Loucy (cell line): ENCODE measurements at regions not wholly inside any gene's neighbourhood (a gene's known extent, or its start where the extent isn't known, plus 50 kb on each side); places are given as distances from the start of the nearest gene placed in this dataset.
"Not testable (repeated sequence)": the region's sequence is repeated elsewhere in the genome, so short reads cannot be mapped to it uniquely, and the experiment has no call there.

Source experiments
- H2AFZ ChIP-seq: fragments of 200-600 bp; sonication (generic); 2 replicates; pipeline ENCODE4 v1.6.0; 2016; ENCODE audit warnings: antibody characterized with exemption, mild to moderate bottlenecking, low read length, moderate library complexity
- H3F3A ChIP-seq: fragments of 200-600 bp; 2 replicates; pipeline ENCODE4 v1.6.0; 2016; ENCODE audit warnings: antibody characterized with exemption, low read depth, mild to moderate bottlenecking
- H3K27me3 ChIP-seq: fragments of 200-600 bp; sonication (generic); 2 replicates; pipeline ENCODE4 v1.6.1; 2014; ENCODE audit warnings: low read length, mild to moderate bottlenecking; ENCODE audit not compliant: insufficient read depth, poor library complexity, severe bottlenecking
- H3K36me3 ChIP-seq: fragments of 200-600 bp; sonication (generic); 2 replicates; pipeline ENCODE4 v1.6.1; 2016; ENCODE audit warnings: low read length; ENCODE audit not compliant: insufficient read depth
- H3K4me1 ChIP-seq: fragments of 200-600 bp; sonication (generic); 2 replicates; pipeline ENCODE4 v1.5.1; 2014; ENCODE audit warnings: low read length, mild to moderate bottlenecking; ENCODE audit not compliant: insufficient read depth, poor library complexity, severe bottlenecking
- H3K4me2 ChIP-seq: fragments of 200-600 bp; sonication (generic); 2 replicates; pipeline ENCODE4 v1.6.0; 2014; ENCODE audit warnings: antibody characterized with exemption, low read length, low read depth, mild to moderate bottlenecking; ENCODE audit not compliant: poor library complexity, severe bottlenecking
- H3K4me3 ChIP-seq: fragments of 200-600 bp; sonication (generic); 2 replicates; pipeline ENCODE4 v1.5.1; 2014; ENCODE audit warnings: low read length, mild to moderate bottlenecking, mixed read lengths; ENCODE audit not compliant: poor library complexity, severe bottlenecking
- H3K79me2 ChIP-seq: fragments of 200-600 bp; sonication (generic); 2 replicates; pipeline ENCODE4 v1.6.1; 2014; ENCODE audit warnings: low read length; ENCODE audit not compliant: insufficient read depth
- H3K9ac ChIP-seq: fragments of 200-600 bp; sonication (generic); 2 replicates; pipeline ENCODE4 v1.6.0; 2014; ENCODE audit warnings: mild to moderate bottlenecking, low read depth, low read length, moderate library complexity; ENCODE audit not compliant: poor library complexity, severe bottlenecking
- H3K9me2 ChIP-seq: fragments of 200-600 bp; sonication (generic); replicated peaks from 2 replicates; pipeline ENCODE4 v1.6.1; 2016; ENCODE audit warnings: low read depth, low read length, mixed read lengths
- H3K9me3 ChIP-seq: fragments of 200-600 bp; sonication (generic); 2 replicates; pipeline ENCODE4 v1.6.1; 2014; ENCODE audit warnings: mild to moderate bottlenecking, antibody characterized with exemption, low read length, low read depth; ENCODE audit not compliant: insufficient read depth
- H4K20me1 ChIP-seq: fragments of 200-600 bp; sonication (generic); 2 replicates; pipeline ENCODE4 v1.6.0; 2014; ENCODE audit warnings: antibody characterized with exemption, low read length, mild to moderate bottlenecking; ENCODE audit not compliant: insufficient read depth, poor library complexity, severe bottlenecking
- EZH2phosphoT487 ChIP-seq: fragments of 200-600 bp; IDR thresholded peaks from 2 replicates; pipeline ENCODE4 v1.6.1; 2018; ENCODE audit warnings: antibody characterized with exemption, mild to moderate bottlenecking, moderate library complexity, borderline replicate concordance
- TF ChIP-seq, protein P1 (sequence below): fragments of 200-600 bp; sonication (generic); conservative IDR thresholded peaks from 2 replicates; pipeline ENCODE4 v1.5.1; 2014; ENCODE audit warnings: mild to moderate bottlenecking, antibody characterized with exemption, low read length

- H3K79me2 ChIP-seq: no peaks in the 10 kb centered on the region
- no peaks in the 10 kb centered on the region for H3K36me3 ChIP-seq
- no peak overlapping the region for H3K4me2 ChIP-seq
- TF ChIP-seq, protein P1, sequence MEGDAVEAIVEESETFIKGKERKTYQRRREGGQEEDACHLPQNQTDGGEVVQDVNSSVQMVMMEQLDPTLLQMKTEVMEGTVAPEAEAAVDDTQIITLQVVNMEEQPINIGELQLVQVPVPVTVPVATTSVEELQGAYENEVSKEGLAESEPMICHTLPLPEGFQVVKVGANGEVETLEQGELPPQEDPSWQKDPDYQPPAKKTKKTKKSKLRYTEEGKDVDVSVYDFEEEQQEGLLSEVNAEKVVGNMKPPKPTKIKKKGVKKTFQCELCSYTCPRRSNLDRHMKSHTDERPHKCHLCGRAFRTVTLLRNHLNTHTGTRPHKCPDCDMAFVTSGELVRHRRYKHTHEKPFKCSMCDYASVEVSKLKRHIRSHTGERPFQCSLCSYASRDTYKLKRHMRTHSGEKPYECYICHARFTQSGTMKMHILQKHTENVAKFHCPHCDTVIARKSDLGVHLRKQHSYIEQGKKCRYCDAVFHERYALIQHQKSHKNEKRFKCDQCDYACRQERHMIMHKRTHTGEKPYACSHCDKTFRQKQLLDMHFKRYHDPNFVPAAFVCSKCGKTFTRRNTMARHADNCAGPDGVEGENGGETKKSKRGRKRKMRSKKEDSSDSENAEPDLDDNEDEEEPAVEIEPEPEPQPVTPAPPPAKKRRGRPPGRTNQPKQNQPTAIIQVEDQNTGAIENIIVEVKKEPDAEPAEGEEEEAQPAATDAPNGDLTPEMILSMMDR: no peak
- no peak for TF ChIP-seq EZH2phosphoT487
- H3K9me3 ChIP-seq: no peaks in the 10 kb centered on the region
- no peaks in the 10 kb centered on the region for H4K20me1 ChIP-seq
- no peaks in the 10 kb centered on the region for H3K27me3 ChIP-seq
- no peaks in the 10 kb centered on the region for H3F3A ChIP-seq
- no peak overlapping the region for H3K4me3 ChIP-seq
- no peak overlapping the region for H3K9ac ChIP-seq
- H3K9me2 ChIP-seq: no peaks in the 10 kb centered on the region
- H2AFZ ChIP-seq: no peak overlapping the region
- no peaks in the 10 kb centered on the region for H3K4me1 ChIP-seq
These were observed 458.7 kb upstream of the BRINP3 start for GRCh38 chr1:190936337-190936736.

DNA sequence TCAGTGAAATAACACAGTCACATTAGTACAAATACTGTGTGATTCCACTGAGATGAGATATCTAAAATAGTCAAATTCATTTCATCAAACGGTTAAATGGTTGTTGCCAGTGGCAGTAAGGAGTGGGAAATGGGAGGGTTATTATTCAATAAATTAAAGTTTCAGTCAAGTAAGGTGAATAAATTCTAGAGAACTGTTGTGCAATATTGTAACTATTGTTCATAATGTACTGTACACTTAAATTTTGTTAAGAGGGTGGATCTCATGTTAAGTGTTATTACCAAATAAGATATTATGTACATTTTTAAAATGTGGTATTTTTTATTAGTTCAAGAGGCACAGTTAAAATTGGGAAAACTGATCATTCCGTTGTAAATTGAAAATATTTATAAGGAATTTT, 463.3 kb upstream of the BRINP3 start:
- Histone ChIP-seq H2AFZ (no peak overlapping the region), H3K9me2 (no peaks in the 10 kb centered on the region), H3K9me3 (no peaks in the 10 kb centered on the region), H3K36me3 (no peaks in the 10 kb centered on the region), H3F3A (no peaks in the 10 kb centered on the region), H3K9ac (no peak overlapping the region), H3K79me2 (no peaks in the 10 kb centered on the region), H3K4me2 (no peak overlapping the region), H3K4me3 (no peak overlapping the region), H3K27me3 (no peaks in the 10 kb centered on the region), H3K4me1 (no peaks in the 10 kb centered on the region), H4K20me1 (no peaks in the 10 kb centered on the region)
- TF ChIP-seq EZH2phosphoT487: no peak
- TF ChIP-seq, protein P1: no peak

DNA sequence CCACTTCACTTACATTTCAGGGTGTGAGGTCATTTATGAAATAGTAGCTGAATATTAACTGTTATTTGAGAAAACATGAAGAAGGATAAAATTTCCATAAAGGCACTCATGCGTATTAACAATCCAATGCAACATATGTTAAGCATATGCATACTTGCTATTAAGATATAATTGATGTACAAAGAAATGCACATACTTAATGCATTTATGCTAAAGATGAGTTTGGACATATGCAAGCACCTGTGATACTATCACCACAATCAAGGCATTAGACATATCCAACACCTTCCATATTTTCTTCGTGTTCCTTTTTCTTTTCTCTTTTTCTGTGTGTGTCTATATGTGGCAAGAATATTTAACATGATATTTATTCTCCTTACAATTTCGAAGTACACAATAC, 464.8 kb upstream of the BRINP3 start:
- Histone ChIP-seq H3K9ac (no peak overlapping the region), H3K4me2 (no peak overlapping the region)
- TF ChIP-seq, protein P1: no peak
- no peak for TF ChIP-seq EZH2phosphoT487

DNA sequence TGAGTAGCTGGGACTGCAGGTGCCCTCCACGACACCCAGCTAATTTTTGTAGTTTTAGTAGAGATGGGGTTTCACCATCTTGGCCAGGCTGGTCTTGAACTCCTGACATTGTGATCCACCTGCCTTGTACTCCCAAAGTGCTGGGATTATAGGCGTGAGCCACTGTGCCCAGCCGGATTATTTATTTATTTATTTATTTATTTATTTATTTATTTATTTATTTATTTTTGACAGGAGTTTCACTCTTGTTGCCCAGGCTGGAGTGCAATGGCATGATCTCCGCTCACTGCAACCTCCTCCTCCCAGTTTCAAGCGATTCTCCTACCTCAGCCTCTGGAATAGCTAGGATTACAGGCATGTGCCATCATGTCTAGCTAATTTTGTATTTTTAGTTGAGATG, 466.1 kb upstream of the BRINP3 start:
- not testable (repeated sequence) for H3K4me3 ChIP-seq, H4K20me1 ChIP-seq, H3F3A ChIP-seq, H3K4me1 ChIP-seq, H3K9me2 ChIP-seq, H3K27me3 ChIP-seq, H3K36me3 ChIP-seq, H3K9ac ChIP-seq, H3K4me2 ChIP-seq, H3K79me2 ChIP-seq, H2AFZ ChIP-seq, H3K9me3 ChIP-seq

More for the DNA sequence above, 464.8 kb upstream of the BRINP3 start:
- Histone ChIP-seq H3K9me2 (no peaks in the 10 kb centered on the region), H3K4me3 (no peak overlapping the region), H3K27me3 (peaks cover under 1% of the 10 kb centered on the region), H3K9me3 (no peaks in the 10 kb centered on the region), H3K79me2 (no peaks in the 10 kb centered on the region), H3F3A (no peaks in the 10 kb centered on the region), H3K36me3 (no peaks in the 10 kb centered on the region), H3K4me1 (no peaks in the 10 kb centered on the region), H4K20me1 (no peaks in the 10 kb centered on the region), H2AFZ (no peak overlapping the region)
